ENCODE measurements at regions not wholly inside any gene's neighbourhood (a gene's known extent, or its start where the extent isn't known, plus 50 kb on each side); places are given as distances from the start of the nearest gene placed in this dataset.

GRCh38 chr3:63768888-63769287 is 50.2 kb upstream of the C3orf49 start:
- no peak for DNase-seq (ENCODE audit: low read depth)
